ENCODE measurements at regions not wholly inside any gene's neighbourhood (a gene's known extent, or its start where the extent isn't known, plus 50 kb on each side); places are given as distances from the start of the nearest gene placed in this dataset.
A peak's percentile ranks its signal among the peaks of the same experiment; 100 is the strongest.

DNA sequence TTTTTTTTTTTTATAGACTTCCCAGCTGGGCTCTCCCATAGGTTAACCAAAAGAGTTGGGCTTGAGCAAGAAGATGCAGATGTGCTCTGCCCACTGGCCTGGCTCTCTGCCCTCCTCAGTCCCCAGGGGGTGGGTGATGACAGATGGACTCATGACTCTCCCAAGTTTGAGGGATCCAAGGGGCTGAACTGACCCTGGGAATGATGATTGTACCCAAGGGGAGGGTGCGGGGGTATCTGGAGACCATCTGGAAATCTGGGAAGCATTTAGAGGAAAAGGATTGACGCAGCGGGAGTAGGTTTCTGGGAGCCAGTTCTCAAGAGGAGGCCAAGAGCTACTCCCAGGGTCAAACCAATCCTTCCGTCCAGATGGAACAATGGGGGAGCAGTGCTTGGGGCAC is 330.8 kb downstream of the CYP26B1 start:
- H3K9me3 Mint-ChIP-seq: no peaks in the 10 kb centered on the region
- DNase-seq: no peak
- ATAC-seq: no peak
- no peaks in the 10 kb centered on the region for H3K4me1 Mint-ChIP-seq
- H3K27me3 Mint-ChIP-seq: peaks cover 19% of the 10 kb centered on the region
- H3K4me3 Mint-ChIP-seq: no peak overlapping the region
- H3K27ac Mint-ChIP-seq: no peak overlapping the region

- H3K9me3 Mint-ChIP-seq: no peaks in the 10 kb centered on the region
- no peak overlapping the region for H3K27ac Mint-ChIP-seq
These were observed 331.8 kb downstream of the CYP26B1 start for GRCh38 chr2:71815701-71816474.

DNA sequence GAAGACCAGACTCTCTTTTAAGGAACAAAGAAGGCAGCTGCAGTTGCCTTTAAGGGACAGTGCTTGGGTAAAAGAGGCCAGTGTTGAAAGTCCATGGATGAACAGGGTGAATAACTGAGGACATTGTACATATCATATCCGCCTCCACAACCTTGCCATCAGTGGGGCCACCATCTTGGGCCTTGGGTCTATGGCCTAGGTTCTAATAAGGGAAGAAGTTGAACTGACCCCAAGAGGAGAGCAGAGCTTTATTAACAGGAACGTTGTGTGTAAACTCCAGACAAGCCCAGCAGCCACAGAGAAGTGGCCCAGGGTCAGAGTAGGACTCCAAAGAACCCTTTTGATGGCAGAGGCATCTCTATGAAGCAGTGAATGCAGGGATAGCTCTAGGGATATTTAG is 332.8 kb downstream of the CYP26B1 start:
- H3K4me1 Mint-ChIP-seq: no peaks in the 10 kb centered on the region
- H3K27ac Mint-ChIP-seq: no peak overlapping the region
- ATAC-seq (no peak), DNase-seq (no peak)
- no peak overlapping the region for H3K4me3 Mint-ChIP-seq
- peaks cover 19% of the 10 kb centered on the region for H3K27me3 Mint-ChIP-seq
- H3K9me3 Mint-ChIP-seq: no peaks in the 10 kb centered on the region

More at GRCh38 chr2:71815701-71816474, 331.8 kb downstream of the CYP26B1 start:
- Mint-ChIP-seq H3K4me3 (no peak overlapping the region), H3K27me3 (peaks cover 19% of the 10 kb centered on the region), H3K4me1 (no peaks in the 10 kb centered on the region)
- ATAC-seq (no peak), DNase-seq (no peak)

DNA sequence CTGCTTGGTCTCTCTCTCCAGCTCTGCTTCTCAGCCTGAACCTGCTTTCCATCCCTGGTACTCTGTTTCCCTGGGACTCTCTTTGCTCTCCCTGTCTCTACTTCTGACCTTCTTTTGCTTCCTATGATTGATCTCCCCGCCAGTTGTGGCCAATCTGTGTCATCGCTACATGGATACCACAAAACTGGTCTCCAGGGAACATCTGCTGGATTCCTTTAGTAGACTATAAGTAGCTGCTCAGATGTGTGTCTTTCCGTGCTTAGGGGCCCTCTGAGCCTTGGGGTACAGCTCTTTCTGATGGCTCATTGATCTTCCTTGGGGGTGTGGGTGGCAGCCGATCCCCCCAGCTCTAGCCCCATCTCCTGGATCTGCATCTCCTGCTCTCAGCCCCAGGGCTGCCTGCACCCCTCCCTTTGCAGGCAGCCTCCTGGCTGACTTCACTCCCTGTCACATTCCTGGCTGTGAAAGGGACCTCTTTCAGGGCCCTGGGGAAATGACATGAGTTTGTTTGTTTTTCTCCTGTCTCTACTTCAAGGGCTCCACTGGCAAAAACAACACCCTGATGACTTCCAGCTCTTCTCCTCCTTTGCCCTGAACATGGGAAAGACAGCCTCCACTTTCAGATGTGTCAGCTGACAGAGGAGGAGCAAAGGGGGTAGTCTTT is 333.7 kb downstream of the CYP26B1 start:
- no peaks in the 10 kb centered on the region for H3K9me3 Mint-ChIP-seq
- no peak overlapping the region for H3K27ac Mint-ChIP-seq
- H3K4me3 Mint-ChIP-seq: no peak overlapping the region
- no peak for ATAC-seq
- peaks cover 19% of the 10 kb centered on the region for H3K27me3 Mint-ChIP-seq
- H3K4me1 Mint-ChIP-seq: no peaks in the 10 kb centered on the region
- no peak for DNase-seq

DNA sequence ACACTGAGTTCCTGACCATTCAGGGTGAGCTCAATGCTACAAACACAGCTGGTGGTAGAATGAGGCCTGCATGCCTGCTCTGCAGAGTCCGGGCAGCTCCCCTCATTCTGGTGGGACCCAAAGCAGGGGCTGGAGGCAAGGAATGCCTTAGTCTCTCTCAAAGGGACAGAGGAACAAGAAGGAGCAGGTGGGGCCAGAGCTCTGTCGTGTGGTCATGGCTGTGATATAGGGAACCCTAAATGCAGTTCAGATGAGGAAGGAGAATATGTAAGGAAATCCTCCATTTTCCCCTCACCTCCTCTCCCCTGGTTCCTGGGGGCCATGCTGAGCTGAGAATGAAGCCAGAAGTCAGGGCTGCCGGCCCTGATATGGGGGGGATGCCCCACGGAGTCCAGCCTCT is 334.3 kb downstream of the CYP26B1 start:
- Mint-ChIP-seq H3K4me1 (no peaks in the 10 kb centered on the region), H3K4me3 (no peak overlapping the region), H3K27me3 (peaks cover 19% of the 10 kb centered on the region), H3K27ac (no peak overlapping the region), H3K9me3 (no peaks in the 10 kb centered on the region)
- ATAC-seq (no peak), DNase-seq (no peak)

- no peak overlapping the region for H3K4me3 Mint-ChIP-seq
- peaks cover 16% of the 10 kb centered on the region for H3K27me3 Mint-ChIP-seq
- H3K27ac Mint-ChIP-seq: no peak overlapping the region
- H3K4me1 Mint-ChIP-seq: no peaks in the 10 kb centered on the region
- DNase-seq (no peak), ATAC-seq (no peak)
- no peaks in the 10 kb centered on the region for H3K9me3 Mint-ChIP-seq
These were observed 334.9 kb downstream of the CYP26B1 start for GRCh38 chr2:71812736-71813135.

DNA sequence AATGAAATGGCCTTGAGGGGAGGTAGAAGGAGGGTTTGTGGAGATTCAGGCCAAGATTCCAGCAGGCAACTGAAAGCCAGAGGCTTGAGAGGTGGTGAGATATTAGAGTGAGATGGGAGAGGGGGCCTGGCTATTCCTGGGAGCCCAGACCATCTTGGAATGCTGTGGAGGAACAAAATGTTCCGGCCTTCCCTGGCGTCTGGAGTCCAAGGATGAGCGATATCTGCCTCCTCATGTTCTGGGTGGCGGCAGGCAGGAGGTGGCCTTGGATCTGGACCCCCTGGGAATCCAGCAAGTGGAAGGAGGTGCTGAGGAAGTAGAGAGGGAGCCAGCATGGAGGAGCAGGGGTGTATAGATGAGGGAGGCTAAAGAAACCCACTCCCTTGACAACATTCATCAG is 335.9 kb downstream of the CYP26B1 start:
- ATAC-seq (no peak), DNase-seq (no peak)
- no peaks in the 10 kb centered on the region for H3K9me3 Mint-ChIP-seq
- no peak overlapping the region for H3K27ac Mint-ChIP-seq
- H3K27me3 Mint-ChIP-seq: peaks cover 6% of the 10 kb centered on the region
- H3K4me3 Mint-ChIP-seq: no peak overlapping the region
- H3K4me1 Mint-ChIP-seq: no peaks in the 10 kb centered on the region

DNA sequence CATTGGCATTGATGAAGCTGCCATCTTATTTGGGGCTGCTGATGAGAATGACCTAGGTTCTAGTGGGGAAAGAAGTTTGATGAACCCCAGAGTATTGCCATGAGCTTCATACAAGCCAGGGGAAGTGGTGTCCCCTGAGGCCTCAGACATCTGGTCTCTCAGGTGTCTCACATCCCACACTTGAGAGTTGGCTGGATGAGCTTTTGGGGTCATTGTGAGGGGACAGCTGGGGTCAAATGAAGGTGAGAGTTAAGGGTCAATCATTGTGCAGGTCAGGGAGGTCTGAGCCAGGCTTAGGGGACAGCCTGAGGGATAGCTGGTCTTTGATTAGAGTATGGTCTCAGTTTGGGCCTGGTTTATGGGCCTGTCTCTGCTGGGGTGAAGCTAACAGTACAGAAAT is 336.5 kb downstream of the CYP26B1 start:
- H3K4me3 Mint-ChIP-seq: no peak overlapping the region
- no peaks in the 10 kb centered on the region for H3K4me1 Mint-ChIP-seq
- no peak for ATAC-seq
- DNase-seq: no peak
- H3K9me3 Mint-ChIP-seq: no peaks in the 10 kb centered on the region
- H3K27me3 Mint-ChIP-seq: peaks cover 5% of the 10 kb centered on the region
- H3K27ac Mint-ChIP-seq: peak overlapping the region in 1 of 2 donors; percentile 28

GRCh38 chr2:71807581-71808451 is 339.8 kb downstream of the CYP26B1 start:
- Mint-ChIP-seq H3K9me3 (no peaks in the 10 kb centered on the region), H3K27me3 (no peaks in the 10 kb centered on the region), H3K27ac (no peak overlapping the region), H3K4me1 (no peaks in the 10 kb centered on the region), H3K4me3 (no peak overlapping the region)
- no peak for ATAC-seq
- no peak for DNase-seq

DNA sequence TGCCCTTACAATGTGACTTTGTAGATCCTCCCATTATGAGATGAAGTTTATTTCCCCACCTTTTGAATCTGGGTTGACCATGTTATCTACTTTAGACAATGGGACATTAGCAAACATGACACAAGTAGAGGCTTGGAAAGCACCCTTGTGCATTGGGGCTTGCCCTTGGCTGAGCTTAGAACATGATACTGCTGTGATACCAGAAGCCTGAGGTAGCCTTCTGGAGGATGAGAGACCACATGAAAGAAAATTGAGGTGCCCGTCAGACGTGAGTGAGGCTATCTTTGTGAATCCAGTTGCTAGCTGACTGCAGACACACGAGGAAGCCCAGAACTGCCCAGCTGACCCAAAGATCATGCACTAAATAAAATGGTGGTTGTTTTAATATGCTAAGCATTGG is 341.2 kb downstream of the CYP26B1 start:
- no peak overlapping the region for H3K27ac Mint-ChIP-seq
- H3K4me1 Mint-ChIP-seq: no peaks in the 10 kb centered on the region
- no peak overlapping the region for H3K4me3 Mint-ChIP-seq
- no peak for DNase-seq
- no peaks in the 10 kb centered on the region for H3K9me3 Mint-ChIP-seq
- no peak for ATAC-seq
- H3K27me3 Mint-ChIP-seq: no peaks in the 10 kb centered on the region

DNA sequence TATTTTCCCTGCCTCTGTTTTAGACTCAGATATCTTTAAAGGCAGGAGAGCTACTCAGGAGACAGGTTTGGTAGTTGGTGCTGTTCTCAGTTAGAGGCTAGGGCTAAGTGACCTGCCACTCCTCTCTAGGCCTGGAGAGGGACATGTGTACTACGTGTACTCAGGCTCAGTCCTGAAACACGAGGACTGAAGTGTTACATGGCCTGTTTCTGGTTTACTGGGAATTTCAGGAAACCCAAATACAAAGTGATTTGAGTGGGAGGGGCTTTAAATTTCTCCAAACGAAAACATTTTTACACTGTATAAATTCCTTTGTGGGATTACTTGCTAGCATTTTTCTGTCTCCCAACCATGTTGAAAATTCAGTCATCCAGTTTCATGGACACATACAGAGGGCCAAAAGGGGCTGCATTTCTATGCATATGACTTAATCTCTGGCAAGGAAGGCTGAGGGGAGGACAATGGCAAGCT is 343.3 kb downstream of the CYP26B1 start:
- ATAC-seq (no peak), DNase-seq (no peak)
- Mint-ChIP-seq H3K4me1 (no peaks in the 10 kb centered on the region), H3K27me3 (peaks cover 11% of the 10 kb centered on the region), H3K9me3 (no peaks in the 10 kb centered on the region), H3K4me3 (no peak overlapping the region), H3K27ac (no peak overlapping the region)

DNA sequence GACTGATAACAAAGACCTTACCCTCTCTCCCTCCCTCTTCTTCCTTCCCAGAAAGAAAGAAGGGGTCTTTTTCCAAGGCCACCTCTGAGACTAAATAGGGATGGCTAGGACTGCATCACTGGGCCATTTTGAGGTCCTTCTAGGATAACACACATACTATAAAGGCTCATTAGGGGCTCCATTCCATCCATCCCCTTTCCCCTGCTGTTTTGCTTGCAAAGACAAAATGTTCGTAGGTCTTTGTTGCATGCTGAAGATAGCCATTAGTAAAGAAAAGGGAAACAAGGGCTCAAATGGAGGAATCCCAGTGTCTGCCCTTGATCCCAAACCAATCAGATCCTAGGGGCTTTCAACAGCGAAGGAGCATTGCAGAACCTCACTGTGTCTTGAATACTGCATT is 344.3 kb downstream of the CYP26B1 start:
- Mint-ChIP-seq H3K27ac (no peak overlapping the region), H3K4me3 (no peak overlapping the region), H3K9me3 (no peaks in the 10 kb centered on the region), H3K4me1 (no peaks in the 10 kb centered on the region), H3K27me3 (peaks cover 11% of the 10 kb centered on the region)
- DNase-seq: no peak
- no peak for ATAC-seq

- H3K27me3 Mint-ChIP-seq: peaks cover 11% of the 10 kb centered on the region
- no peak overlapping the region for H3K27ac Mint-ChIP-seq
- no peak for DNase-seq
- ATAC-seq: no peak
- H3K9me3 Mint-ChIP-seq: no peaks in the 10 kb centered on the region
- H3K4me1 Mint-ChIP-seq: no peaks in the 10 kb centered on the region
- H3K4me3 Mint-ChIP-seq: no peak overlapping the region
These were observed 345.1 kb downstream of the CYP26B1 start for GRCh38 chr2:71802556-71802955.

DNA sequence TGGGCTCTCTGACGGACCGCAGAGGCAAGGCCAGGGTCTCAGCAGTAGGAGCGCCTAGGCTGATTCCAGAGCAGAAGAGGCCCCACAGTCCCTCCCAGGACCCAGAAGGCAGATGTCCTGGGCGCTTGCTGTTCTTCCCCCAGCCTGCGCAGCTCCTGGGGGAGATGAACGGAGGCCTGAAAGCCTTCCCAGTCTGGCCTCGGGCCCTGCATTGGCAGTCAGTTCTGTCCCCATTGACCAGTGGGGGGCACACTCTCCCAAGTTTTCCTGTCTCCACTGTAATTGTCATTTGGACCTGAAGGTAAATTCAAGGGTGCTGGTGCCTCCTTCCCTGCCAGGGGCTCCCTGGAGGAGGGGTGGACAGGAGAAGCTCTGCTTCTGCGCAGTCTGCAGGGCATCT is 345.7 kb downstream of the CYP26B1 start:
- no peaks in the 10 kb centered on the region for H3K4me1 Mint-ChIP-seq
- ATAC-seq: no peak
- H3K27ac Mint-ChIP-seq: no peak overlapping the region

DNA sequence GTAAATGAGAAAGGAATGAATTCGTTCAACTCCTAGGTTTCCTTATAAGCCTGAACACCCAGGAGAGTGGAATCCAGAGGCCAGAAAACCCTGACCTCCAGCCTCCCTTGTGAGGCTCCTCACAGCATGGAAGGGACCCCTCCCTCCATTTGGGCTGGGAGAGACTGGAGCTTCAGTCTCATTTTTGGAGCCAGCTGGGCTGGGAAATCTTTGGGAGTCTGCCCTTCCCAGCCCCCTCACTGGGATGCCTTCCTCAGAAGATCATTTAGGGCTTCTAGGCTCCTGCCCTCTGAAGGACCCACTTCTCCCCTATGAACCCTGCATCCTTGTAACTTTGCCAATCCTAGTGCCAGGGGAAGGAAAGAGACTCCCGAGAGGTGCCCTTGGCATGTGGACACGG is 346.1 kb downstream of the CYP26B1 start:
- no peaks in the 10 kb centered on the region for H3K9me3 Mint-ChIP-seq
- H3K4me1 Mint-ChIP-seq: no peaks in the 10 kb centered on the region
- ATAC-seq (no peak), DNase-seq (no peak)
- no peak overlapping the region for H3K4me3 Mint-ChIP-seq
- peaks cover 11% of the 10 kb centered on the region for H3K27me3 Mint-ChIP-seq
- no peak overlapping the region for H3K27ac Mint-ChIP-seq

More for the DNA sequence above, 345.7 kb downstream of the CYP26B1 start:
- peak in 1 of 2 donors; percentile 10 for DNase-seq
- peaks cover 11% of the 10 kb centered on the region for H3K27me3 Mint-ChIP-seq
- H3K4me3 Mint-ChIP-seq: no peak overlapping the region
- H3K9me3 Mint-ChIP-seq: no peaks in the 10 kb centered on the region

GRCh38 chr2:71800851-71801250 is 346.8 kb downstream of the CYP26B1 start:
- peaks cover 11% of the 10 kb centered on the region for H3K27me3 Mint-ChIP-seq
- ATAC-seq (no peak), DNase-seq (no peak)
- no peaks in the 10 kb centered on the region for H3K9me3 Mint-ChIP-seq
- H3K4me1 Mint-ChIP-seq: no peaks in the 10 kb centered on the region
- H3K27ac Mint-ChIP-seq: no peak overlapping the region
- H3K4me3 Mint-ChIP-seq: no peak overlapping the region
